Epithelial cell of proximal tubule (primary cell): ENCODE measurements at regions not wholly inside any gene's neighbourhood (a gene's known extent, or its start where the extent isn't known, plus 50 kb on each side); places are given as distances from the start of the nearest gene placed in this dataset.
A peak's percentile ranks its signal among the peaks of the same experiment; 100 is the strongest.

Source experiments
- DNase-seq: peaks from one replicate; pipeline ENCODE4 v3.0.0-alpha.2; 2011; ENCODE audit warnings: low read depth
- H3K4me3 ChIP-seq: 2 replicates; pipeline ENCODE4 v1.5.1; 2011; ENCODE audit warnings: low read depth, mild to moderate bottlenecking, low read length
- TF ChIP-seq, protein P1 (sequence below): conservative IDR thresholded peaks from 2 replicates; pipeline ENCODE4 v1.5.1; 2012; ENCODE audit warnings: low read depth, mild to moderate bottlenecking, low read length

DNA sequence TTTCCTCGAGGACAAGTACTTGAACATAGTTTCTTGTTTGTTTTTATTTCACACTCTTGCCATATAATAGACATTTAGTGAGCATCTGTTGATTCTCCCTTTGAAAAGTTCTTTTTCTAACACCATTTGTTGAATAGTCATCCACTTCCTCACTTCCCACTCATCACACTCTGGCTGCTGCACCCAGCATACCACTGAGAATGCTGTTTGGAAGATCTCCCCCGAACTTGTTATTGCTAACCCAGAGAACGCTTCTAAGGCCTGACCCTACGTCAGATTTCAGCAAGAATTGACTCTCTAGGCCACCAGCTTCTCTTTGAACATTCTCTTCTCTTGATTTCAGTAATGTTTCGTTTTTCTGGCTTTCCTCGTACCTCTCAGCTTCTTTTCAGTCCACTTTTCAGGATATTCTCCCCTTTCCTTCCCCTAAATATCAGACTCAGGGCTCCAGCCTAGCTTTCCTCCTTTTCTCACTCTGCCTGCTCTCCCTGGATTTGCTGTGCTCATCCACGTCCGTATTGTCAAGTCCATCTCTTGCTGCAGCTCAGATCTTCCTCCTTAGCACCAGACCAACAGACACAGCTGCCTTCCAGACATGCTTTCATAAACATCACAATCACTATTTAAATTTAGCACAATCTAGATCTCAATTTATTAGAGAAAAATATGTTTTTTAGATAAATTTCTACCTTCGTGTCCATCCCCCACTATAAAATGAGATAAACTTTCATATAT, 94.0 kb upstream of the SLC38A4 start:
- no peak for DNase-seq
- TF ChIP-seq, protein P1, sequence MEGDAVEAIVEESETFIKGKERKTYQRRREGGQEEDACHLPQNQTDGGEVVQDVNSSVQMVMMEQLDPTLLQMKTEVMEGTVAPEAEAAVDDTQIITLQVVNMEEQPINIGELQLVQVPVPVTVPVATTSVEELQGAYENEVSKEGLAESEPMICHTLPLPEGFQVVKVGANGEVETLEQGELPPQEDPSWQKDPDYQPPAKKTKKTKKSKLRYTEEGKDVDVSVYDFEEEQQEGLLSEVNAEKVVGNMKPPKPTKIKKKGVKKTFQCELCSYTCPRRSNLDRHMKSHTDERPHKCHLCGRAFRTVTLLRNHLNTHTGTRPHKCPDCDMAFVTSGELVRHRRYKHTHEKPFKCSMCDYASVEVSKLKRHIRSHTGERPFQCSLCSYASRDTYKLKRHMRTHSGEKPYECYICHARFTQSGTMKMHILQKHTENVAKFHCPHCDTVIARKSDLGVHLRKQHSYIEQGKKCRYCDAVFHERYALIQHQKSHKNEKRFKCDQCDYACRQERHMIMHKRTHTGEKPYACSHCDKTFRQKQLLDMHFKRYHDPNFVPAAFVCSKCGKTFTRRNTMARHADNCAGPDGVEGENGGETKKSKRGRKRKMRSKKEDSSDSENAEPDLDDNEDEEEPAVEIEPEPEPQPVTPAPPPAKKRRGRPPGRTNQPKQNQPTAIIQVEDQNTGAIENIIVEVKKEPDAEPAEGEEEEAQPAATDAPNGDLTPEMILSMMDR = no peak

DNA sequence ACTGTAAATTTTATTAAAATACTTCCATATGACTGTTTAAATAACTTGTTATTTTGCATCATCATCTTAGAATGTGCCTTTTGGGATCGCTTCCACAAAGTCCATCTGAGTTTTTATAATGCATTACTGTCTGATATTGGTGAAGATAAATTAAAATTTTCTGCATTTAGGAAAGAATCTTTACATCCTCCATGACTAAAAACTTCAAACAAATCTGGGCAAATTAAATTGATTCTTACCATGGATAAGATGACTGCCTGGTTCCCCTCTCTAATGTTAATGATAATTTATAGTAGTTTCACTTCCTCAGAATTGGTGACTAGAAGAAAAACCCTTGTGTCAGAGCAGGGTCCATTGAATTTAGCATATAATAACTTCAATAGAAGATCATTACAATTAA, 94.7 kb upstream of the SLC38A4 start:
- no peak for DNase-seq
- TF ChIP-seq, protein P1 = no peak
- no peak overlapping the region for H3K4me3 ChIP-seq

More for the DNA sequence above, 94.0 kb upstream of the SLC38A4 start:
- no peak overlapping the region for H3K4me3 ChIP-seq

DNA sequence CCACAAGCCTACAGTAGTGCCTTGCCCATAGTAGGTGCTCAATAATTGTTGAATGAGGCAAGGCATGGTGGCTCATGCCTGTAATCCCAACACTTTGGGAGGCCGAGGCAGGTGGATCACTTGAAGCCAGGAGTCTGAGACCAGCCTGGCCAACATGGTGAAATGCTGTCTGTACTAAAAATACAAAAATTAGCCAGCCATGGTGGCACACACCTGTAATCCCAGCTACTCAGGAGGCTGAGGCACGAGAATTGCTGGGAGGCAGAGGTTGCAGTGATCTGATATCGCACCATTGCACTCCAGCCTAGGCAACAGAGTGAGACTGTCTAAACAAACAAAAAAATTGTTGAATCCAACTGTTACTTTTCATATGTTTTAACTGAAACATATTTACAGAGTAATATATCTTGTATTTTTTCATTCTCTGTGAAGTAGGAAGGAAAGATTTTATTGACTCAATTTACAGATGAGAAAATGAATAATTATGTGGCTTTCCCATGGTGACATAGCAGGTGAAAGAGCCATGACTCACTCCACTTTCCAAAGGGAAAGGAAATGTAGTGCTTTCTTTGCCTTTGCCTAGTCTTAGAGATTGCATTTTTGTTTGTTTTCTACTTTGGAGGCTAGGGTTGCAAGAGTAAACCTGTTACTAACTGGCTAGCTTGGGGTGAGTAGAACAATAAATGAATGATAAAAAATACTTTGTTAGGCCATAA, 95.4 kb upstream of the SLC38A4 start:
- DNase-seq = peak; percentile 40
- H3K4me3 ChIP-seq = no peak overlapping the region
- TF ChIP-seq, protein P1 = no peak

DNA sequence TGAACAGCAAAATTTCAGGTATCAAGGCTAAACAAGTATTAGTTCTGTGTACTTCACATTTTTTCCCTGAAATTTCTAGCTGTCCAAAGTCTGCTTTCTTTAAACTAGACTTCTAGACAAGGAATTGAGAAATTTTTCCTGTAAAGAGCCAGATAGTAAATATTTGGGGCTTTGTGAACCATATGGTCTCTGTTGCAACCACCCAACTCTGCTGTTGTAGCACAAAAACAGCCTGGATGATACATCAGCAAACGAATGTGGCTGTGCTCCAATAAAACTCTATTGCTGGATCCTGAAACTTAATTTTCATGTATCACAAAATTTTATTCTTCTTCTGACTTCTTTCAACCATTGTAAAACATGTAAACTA, 96.0 kb upstream of the SLC38A4 start:
- DNase-seq = no peak
- TF ChIP-seq, protein P1 = no peak
- no peak overlapping the region for H3K4me3 ChIP-seq

DNA sequence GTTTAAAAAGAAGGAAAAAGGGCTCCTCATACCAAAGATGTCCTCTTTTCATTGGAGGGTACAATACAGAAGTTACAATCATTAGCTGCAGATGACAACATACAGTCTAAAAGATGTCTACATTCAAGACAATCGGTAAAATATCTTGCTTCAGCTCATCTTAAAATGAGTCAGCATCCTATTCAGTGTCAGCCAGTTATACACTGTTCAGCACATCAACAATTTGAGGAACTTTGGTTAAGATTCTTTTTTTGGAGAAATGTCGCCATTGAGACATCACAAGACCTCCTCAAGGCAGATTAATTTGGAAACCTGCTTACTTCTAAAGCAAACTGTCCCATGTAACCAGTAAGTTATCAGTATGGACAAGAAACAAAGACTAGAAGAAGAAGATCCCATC, 100.7 kb upstream of the SLC38A4 start:
- no peak for DNase-seq
- TF ChIP-seq, protein P1 = no peak

GRCh38 chr12:46930101-46930500, 104.3 kb upstream of the SLC38A4 start:
- no peak overlapping the region for H3K4me3 ChIP-seq
- TF ChIP-seq, protein P1 = no peak
- DNase-seq = no peak

More for the DNA sequence above, 100.7 kb upstream of the SLC38A4 start:
- H3K4me3 ChIP-seq = no peak overlapping the region
